Bronchial epithelial cell (primary cell): ENCODE measurements at regions not wholly inside any gene's neighbourhood (a gene's known extent, or its start where the extent isn't known, plus 50 kb on each side); places are given as distances from the start of the nearest gene placed in this dataset.
"Not testable (repeated sequence)": the region's sequence is repeated elsewhere in the genome, so short reads cannot be mapped to it uniquely, and the experiment has no call there.

ENCODE experiments used
- DNase-seq: peaks from one replicate; pipeline ENCODE4 v3.0.0-alpha.2; 2010; ENCODE audit warnings: low read depth
- FAIRE-seq: peaks from 2 replicates; lab custom pipeline; 2011; peaks lifted over from hg19 to GRCh38; lab: Jason Lieb, UNC
- H3K27me3 ChIP-seq: 2 replicates; pipeline ENCODE4 v1.5.1; 2011; ENCODE audit warnings: low read length; ENCODE audit not compliant: control insufficient read depth, insufficient read depth
- H3K36me3 ChIP-seq: 2 replicates; pipeline ENCODE4 v1.5.1; 2011; ENCODE audit warnings: low read length; ENCODE audit not compliant: control insufficient read depth, insufficient read depth
- H3K4me3 ChIP-seq: 2 replicates; pipeline ENCODE4 v1.5.1; 2011; ENCODE audit warnings: mild to moderate bottlenecking, low read depth, low read length, control low read depth
- TF ChIP-seq, protein P1 (sequence below): IDR thresholded peaks from 2 replicates; pipeline ENCODE4 v1.5.1; 2011; ENCODE audit warnings: mild to moderate bottlenecking, moderate library complexity, low read length, control low read depth, inconsistent platforms; ENCODE audit not compliant: insufficient read depth, severe bottlenecking

DNA sequence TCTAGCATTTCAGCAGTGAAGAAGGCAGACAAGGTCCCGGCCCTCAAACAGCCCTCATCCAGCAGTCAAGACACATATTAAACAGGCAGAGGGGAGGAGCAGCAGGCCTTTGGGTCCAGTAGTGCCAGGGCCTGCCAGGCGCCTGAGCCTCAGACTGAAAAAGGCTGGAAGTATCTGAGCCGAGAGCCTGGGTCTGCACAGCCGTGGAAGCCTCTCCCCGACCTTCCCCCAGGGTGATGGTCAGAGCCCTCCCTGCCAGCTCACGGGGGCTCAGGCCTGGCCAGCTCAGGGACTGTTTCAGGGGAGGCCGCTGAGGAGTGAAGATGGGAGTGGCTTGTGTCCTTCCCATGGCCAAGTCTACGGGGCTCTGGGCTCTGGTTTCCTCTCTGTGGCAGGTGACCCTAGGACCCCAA, 565.2 kb downstream of the PTPRU start:
- H3K4me3 ChIP-seq, result no peak overlapping the region
- FAIRE-seq (no peak), DNase-seq (no peak)
- H3K27me3 ChIP-seq, result no peaks in the 10 kb centered on the region
- no peaks in the 10 kb centered on the region for H3K36me3 ChIP-seq
- TF ChIP-seq, protein P1, sequence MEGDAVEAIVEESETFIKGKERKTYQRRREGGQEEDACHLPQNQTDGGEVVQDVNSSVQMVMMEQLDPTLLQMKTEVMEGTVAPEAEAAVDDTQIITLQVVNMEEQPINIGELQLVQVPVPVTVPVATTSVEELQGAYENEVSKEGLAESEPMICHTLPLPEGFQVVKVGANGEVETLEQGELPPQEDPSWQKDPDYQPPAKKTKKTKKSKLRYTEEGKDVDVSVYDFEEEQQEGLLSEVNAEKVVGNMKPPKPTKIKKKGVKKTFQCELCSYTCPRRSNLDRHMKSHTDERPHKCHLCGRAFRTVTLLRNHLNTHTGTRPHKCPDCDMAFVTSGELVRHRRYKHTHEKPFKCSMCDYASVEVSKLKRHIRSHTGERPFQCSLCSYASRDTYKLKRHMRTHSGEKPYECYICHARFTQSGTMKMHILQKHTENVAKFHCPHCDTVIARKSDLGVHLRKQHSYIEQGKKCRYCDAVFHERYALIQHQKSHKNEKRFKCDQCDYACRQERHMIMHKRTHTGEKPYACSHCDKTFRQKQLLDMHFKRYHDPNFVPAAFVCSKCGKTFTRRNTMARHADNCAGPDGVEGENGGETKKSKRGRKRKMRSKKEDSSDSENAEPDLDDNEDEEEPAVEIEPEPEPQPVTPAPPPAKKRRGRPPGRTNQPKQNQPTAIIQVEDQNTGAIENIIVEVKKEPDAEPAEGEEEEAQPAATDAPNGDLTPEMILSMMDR, result no peak

- TF ChIP-seq, protein P1, result no peak
- DNase-seq (no peak), FAIRE-seq (no peak)
- Histone ChIP-seq H3K4me3 (no peak overlapping the region), H3K27me3 (no peaks in the 10 kb centered on the region), H3K36me3 (no peaks in the 10 kb centered on the region)
These were observed 564.7 kb downstream of the PTPRU start for GRCh38 chr1:29801003-29801402.

GRCh38 chr1:29800522-29800956, 564.2 kb downstream of the PTPRU start:
- peak; percentile 80 for FAIRE-seq
- H3K4me3 ChIP-seq, result no peak overlapping the region
- H3K36me3 ChIP-seq, result no peaks in the 10 kb centered on the region
- TF ChIP-seq, protein P1, result no peak
- peak; percentile 76 for DNase-seq
- no peaks in the 10 kb centered on the region for H3K27me3 ChIP-seq

DNA sequence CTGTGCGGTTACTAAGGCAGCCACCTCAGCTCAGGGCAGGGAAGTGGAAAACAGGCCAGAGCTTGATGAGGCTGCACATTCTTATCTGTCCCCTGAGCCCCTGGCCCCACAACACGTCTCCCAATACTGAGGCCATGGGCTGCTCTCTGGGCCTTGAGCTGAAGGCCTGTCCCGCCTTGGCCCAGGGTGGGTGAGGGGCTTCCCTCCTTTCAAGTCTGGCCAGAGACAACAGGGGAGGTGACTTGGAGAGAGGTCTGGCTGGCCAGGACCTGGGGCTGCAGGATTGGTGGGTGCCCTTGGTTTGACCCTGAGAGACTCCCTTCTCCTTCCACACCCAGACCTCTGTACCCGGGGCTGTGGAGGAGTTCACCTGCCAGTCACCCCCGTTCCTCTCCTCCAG, 563.8 kb downstream of the PTPRU start:
- no peak for FAIRE-seq
- H3K27me3 ChIP-seq, result no peaks in the 10 kb centered on the region
- no peaks in the 10 kb centered on the region for H3K36me3 ChIP-seq
- TF ChIP-seq, protein P1, result no peak
- peak; percentile 4 for DNase-seq
- no peak overlapping the region for H3K4me3 ChIP-seq

DNA sequence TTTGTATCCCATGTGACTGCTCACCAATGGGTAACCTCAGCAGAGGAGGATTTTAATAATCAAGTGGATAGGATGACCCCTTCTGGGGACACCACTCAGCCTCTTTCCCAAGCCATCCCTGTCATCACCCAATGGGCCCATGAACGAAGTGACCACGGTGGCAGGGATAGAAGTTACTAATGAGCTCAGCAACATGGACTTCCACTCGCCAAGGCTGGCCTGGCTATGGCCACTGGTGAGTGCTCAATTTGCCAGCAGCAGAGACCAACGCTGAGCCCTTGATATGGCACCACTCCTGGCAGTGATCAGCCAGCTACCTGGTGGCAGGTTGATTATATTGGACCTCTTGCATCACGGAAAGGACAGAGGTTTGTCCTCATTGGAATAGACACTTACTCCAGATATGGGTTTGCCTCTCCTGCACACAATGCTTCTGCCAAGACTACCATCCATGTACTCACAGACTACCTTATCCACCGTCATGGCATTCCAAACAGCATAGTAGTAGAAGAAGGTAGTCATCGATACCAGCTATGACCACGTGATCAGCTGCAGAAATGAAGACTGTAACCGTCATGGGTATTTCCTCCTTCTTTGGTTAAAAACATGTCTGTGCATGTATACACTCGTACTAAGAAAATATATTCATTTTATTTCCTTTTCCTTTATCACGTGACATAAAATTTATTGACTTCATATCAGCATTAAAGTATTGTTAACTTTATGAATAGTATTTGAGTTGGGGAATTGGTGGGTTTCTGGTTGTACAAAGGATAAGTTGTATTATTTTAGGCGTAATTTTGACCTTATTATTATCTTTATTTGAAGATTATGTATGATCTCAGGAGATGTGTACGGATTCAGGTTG, 562.6 kb downstream of the PTPRU start:
- DNase-seq, result peak; percentile 92
- TF ChIP-seq, protein P1, result no peak
- no peaks in the 10 kb centered on the region for H3K36me3 ChIP-seq
- H3K4me3 ChIP-seq, result no peak overlapping the region
- peak; percentile 86 for FAIRE-seq
- H3K27me3 ChIP-seq, result no peaks in the 10 kb centered on the region

GRCh38 chr1:29797125-29797524, 560.8 kb downstream of the PTPRU start:
- not testable (repeated sequence) for FAIRE-seq, H3K4me3 ChIP-seq

DNA sequence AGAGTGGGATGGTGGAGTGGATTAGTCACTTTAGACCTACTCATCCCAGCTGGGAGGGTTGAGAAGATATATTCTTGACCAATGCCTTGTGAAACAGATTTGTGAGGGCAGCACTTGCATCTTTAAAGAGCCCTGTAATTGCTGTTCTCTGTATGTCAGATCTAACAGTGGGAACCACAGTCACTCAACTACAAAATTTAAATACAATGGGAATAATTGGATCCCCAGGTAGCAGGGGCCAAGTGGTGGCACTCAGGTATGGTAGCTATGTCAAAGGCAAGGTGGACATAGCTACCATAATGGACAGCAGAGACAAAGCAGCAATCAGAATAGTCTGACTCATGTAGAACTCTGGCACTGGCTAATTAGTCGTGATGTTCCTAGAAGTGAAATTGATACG, 559.6 kb downstream of the PTPRU start:
- H3K36me3 ChIP-seq, FAIRE-seq, DNase-seq: not testable (repeated sequence)

More at GRCh38 chr1:29797125-29797524, 560.8 kb downstream of the PTPRU start:
- not testable (repeated sequence) for DNase-seq, H3K36me3 ChIP-seq, H3K27me3 ChIP-seq

More for the DNA sequence above, 559.6 kb downstream of the PTPRU start:
- not testable (repeated sequence) for H3K4me3 ChIP-seq, H3K27me3 ChIP-seq
